ENCODE measurements at regions not wholly inside any gene's neighbourhood (a gene's known extent, or its start where the extent isn't known, plus 50 kb on each side); places are given as distances from the start of the nearest gene placed in this dataset.
"Not testable (repeated sequence)": the region's sequence is repeated elsewhere in the genome, so short reads cannot be mapped to it uniquely, and the experiment has no call there.

GRCh38 chr1:88612292-88612691 is 71.8 kb upstream of the PKN2 start:
- ChIA-PET POLR2A (no interaction called here), CTCF (interaction anchor here (1.3 kb wide), 1 partner anchor 15 kb away, joined by 5 read pairs; no protein-coding TSS in a partner anchor)
- TF ChIP-seq CTCF (IDR thresholded peaks at IDR 0.05; ENCODE audit: control extremely low read depth, extremely low read depth, low read depth, missing control alignments) = no peak
- no peak for DNase-seq (ENCODE audit: extremely low spot score)

GRCh38 chr1:88612773-88613172 is 71.3 kb upstream of the PKN2 start:
- ChIA-PET CTCF (no interaction called here), POLR2A (no interaction called here)
- DNase-seq (ENCODE audit: extremely low spot score) = no peak
- no peak for TF ChIP-seq CTCF (IDR thresholded peaks at IDR 0.05; ENCODE audit: control extremely low read depth, extremely low read depth, low read depth, missing control alignments)

GRCh38 chr1:88618331-88618730 is 65.7 kb upstream of the PKN2 start:
- POLR2A ChIA-PET = no interaction called here
- DNase-seq (ENCODE audit: extremely low spot score) = no peak
- TF ChIP-seq CTCF (IDR thresholded peaks at IDR 0.05; ENCODE audit: control extremely low read depth, extremely low read depth, low read depth, missing control alignments) = no peak
- CTCF ChIA-PET = interaction anchor here (1.4 kb wide), 1 partner anchor 9 kb away, joined by 7 read pairs; no protein-coding TSS in a partner anchor

- CTCF ChIA-PET; POLR2A ChIA-PET; DNase-seq (ENCODE audit: extremely low spot score): not testable (repeated sequence)
These were observed 61.0 kb upstream of the PKN2 start for GRCh38 chr1:88623101-88623500.

Measured in GM10248 (cell line).